Right renal cortex interstitium (tissue), 3 donors: ENCODE measurements at regions not wholly inside any gene's neighbourhood (a gene's known extent, or its start where the extent isn't known, plus 50 kb on each side); places are given as distances from the start of the nearest gene placed in this dataset.

Experiments
- DNase-seq, 3 donors: peaks; one replicate each; pipeline ENCODE4 v3.0.0-alpha.2; 2013; ENCODE audit warnings: low read depth in 3 of 3, low spot score in 2 of 3

DNA sequence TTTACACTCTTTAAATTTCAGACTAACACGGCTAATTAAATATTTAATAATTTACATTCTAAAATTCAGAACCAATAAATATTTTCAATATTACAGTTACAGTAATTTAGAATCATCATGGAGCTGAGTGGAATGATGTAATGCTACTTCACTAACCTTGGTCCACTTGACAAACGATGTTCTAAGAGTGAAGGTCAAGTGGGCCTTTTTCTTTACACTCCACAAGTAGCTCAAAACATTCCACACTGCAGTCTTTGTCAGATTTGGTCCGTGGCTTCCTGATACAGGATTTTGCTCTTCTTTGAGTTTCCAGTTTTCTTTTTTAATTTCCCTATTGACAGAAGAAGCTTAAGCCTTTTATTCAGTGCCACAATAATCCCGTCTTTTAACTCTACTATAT lies 164.6 kb upstream of the NRIP1 start:
- no peak for DNase-seq

DNA sequence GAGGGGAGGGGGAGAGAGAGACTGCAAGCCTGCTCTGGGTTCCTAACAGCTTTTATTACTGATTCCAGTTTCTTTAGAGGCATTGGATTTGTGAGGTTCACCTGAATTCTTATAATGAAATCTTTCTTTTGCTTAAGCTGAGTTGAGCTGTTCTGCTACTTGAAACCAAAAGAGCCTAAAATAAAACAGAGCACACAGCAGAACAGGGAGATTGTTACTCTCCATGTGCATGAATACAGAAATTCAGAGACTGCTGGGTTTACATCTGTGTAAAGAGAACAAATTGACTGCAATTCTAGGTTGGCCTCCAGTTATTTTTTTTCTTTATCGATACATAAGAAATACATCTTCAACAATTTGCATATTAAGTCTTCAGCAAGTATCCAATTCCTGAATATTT lies 168.8 kb upstream of the NRIP1 start:
- DNase-seq = no peak

DNA sequence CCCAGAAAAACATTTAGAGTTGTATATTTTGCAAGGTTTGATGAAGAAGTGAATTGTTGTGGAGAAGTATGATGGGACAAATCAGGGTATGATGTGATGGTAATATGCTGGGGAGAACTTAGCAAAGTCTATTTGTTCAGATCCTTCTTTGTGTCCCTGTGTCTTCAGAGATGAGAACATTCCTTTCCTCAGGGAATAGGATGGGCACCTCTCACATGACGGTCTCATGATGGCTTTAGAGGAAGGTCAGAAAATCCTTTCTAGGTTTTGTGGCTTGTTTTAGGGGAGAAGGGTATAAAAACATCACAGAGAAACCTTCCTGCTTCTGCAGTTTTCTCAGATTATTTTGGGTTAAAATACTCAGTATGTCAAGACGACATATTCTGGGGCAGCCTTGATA lies 171.3 kb upstream of the NRIP1 start:
- no peak for DNase-seq

DNA sequence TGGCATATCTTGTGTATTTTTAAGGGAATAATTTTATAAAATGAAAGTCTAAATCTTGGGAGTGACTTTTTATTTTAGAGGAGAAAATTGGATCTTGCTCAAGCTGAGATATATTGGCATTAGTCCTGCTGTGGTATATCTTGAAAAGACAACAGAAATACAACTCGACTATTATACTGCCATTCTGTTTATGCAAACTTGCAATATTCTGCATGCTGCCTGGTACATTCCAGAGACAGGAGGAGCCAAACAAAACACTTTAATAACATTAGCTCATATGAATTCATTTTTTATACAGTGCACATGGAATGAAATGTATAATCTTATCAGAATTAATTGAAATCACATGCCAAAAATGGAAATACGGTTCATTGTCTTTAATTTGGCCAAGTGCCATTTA lies 176.0 kb upstream of the NRIP1 start:
- DNase-seq = no peak

DNA sequence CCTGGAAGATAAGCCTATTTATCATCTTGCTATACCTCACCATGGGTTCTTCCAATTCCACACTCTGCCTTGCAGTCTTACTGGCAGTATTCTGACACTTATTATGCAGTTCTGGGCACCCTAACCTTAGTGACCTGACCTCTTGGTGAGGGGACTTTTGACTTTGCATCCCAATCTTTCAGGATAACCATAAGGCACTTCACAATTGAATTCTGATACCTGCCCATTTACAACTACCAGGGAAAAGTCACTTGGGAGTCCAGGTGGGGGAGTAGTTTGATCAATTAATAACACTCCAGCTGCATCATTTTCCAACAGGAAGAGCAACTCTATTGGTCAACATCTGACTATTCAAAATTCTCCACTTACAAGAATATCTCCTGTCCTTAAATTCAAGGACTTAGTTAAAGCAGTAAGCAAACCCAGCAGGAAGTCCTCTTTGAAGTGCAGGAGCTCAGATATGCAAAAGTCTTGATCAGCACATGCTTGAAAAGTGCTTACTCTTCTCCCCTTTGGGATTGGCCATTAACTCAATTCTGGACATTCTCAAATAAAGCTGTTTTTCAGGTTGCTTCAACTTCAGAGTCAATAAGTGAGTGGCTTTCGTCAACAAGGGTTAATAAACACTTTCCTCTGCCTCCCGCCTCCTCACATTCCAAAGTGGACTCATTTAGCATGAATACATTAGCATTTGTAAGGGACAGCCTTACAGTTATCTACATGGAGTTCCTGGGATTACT lies 177.4 kb upstream of the NRIP1 start:
- no peak for DNase-seq

DNA sequence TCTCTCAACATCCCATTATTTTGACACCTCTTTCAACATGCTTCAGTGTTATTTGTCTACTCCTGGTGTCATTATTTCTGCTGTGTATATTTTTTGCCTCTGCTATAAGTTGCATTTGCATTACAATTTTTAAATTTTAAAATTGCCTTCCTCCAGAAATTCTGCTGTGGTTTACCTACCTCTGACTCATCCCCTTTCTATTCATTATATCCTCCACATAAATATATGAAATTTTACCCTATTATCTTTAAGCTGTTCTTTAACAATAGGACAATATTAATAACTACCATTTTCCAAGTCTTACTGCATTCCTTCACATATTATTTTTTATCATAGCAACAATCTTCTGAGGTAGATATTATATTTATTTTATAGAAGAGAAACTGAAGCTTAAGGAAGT lies 178.1 kb upstream of the NRIP1 start:
- no peak for DNase-seq

DNA sequence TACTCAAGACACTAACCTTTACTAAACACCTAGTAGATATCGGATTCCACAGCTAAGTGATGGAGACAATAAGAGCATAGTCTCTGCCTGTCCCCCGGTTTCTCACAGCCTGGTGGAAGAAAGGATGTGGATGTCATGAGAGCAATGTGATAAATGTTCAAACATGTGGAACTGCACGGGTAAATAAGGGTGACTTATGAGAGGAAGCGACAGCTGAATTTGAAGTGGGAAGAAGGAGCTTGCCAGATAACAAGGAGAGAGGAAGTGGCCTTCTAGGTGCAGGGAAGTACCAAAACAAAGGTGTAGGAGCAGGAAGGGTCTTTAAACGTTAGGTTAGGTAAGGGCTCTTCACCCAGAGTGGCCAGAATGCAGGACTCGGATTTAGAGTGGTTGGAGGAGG lies 178.6 kb upstream of the NRIP1 start:
- no peak for DNase-seq

DNA sequence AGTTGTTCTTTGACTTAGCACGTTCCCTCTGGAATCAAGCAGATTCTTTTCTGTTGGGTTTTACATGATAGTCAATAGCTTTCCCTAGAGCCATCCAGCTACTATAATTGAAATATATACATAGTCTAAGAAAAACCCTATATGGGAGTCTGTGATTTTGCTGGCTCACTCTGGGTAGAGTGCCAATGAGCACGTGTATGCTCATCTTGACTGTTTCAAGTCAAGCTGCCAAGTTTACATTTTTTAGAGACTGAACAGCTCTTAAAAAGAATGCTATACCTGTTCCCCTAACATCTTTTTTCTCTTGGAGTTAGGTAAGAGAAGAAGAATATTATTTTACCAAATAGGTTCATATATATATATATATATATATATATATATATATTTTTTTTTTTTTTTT lies 182.8 kb upstream of the NRIP1 start:
- DNase-seq = no peak

DNA sequence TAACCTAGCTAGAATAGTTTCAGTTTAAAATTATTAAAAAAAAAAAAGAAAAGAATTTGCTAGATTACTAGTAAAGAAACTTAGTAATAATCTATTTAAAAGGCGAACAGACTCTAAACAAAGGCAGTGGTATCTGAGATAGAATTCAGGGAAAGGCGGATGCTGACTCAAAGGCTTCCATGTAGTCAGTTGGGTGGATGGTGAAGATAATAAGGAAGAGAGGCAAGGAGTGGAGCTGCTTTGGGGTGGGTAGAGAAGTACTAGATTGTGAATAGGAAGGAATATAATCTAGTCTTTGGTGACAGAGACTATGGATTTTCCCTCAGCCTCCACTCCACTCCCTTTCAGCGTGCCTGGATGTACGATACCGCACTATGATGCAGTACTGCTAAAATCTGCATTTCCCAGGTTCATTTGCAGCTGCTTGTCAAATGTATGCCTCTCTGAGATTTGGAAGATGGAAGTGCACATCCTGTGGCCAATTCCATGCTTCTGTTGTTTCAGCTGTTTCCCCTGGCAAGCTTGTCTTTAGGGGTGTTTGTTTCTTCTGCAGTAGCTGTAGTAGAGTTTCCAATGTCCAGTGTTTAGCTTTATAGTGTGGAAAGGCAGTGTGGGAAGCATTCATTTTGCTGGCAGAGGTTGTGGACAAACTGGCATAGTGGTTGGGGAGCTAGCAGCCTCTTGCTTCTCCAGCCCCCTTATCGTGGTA lies 184.6 kb upstream of the NRIP1 start:
- no peak for DNase-seq

DNA sequence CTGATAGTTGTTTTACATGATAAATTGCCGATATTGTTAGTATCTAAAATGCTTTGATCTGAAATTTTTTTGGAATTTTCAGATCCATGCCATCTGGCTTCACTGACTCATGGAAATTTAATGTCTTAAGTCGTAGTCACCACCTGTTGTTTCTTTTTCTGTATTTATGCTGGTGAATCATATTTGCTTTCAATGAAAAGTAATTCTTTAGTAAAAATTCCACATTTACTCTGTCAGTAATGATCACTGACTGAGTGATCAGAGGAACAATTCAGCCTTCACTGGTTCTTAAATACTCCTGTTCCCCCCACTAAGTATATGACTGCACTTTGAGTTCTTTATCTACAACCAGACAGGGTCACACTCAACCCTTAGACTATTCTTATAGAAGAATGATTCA lies 185.6 kb upstream of the NRIP1 start:
- no peak for DNase-seq

DNA sequence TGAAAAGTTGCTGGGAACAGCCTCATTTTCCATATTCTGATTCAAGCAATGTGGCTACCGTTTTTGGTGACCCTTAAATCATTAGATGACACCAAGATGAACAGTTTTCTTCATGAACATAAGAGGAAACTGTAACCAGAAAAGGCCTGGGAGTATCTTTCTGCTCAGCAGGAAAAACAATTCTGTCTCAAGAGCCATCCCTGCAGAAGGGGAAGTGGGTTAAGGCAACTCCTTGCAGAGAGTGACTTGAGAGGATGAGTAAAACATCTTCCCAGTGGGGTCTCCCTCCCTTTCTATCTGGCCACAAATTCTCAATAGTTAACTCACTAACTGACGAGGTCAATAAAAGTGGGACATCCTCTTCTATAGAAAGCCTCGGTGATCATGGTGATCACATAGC lies 187.6 kb upstream of the NRIP1 start:
- DNase-seq = no peak

DNA sequence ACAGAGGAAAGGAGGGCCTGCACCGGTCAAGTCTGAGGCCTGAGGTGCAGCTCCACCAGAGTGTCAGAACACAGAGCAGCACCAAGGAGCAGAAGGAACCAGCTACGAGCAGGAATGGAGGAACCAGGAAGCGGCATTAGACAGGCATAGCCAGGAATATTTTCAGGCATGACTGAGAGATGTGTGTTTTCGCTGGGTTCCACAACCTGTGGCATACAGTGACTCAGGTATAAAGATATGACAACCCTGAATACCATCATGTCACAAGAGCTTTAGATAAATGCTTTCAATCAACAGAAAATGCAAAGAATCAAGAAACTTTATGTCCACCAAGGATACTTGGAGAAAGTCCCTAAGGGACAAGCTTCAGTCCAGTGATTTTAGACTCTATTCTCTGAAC lies 189.3 kb upstream of the NRIP1 start:
- no peak for DNase-seq

DNA sequence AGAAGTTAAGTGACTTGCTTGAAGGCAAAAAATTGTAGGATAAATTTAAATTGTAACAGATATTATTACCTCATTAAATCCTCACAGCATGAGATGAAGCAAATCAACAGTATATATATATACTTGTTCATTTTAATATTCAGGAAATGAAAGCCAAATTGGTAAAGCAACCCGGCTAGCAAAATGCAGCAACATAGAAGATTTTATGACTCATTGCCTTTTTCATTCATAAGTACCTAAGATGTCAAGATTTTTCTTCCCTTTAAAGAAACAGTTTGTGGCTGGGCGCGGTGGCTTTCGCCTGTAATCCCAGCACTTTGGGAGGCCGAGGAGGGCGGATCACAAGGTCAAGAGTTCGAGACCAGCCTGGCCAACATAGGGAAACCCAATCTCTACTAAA lies 190.5 kb upstream of the NRIP1 start:
- DNase-seq = no peak

DNA sequence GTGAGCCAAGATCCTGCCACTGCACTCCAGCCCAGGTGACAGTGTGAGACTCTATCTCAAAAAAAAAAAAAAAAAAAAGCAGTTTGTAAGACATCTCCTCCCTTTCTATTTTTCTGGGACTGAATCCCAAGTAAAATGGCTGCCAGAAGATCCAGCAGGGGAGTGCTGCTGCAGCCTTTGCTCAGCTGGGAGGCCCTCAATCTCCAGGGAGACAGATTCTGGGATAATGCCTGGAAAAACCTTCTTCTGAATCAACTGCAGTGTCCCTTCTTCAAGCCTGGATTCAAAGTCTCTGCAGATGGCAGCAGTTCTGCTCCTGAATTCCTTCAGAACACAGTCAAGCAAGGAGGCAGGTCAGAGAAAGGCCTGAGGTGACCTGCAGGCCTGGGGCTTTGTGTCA lies 191.0 kb upstream of the NRIP1 start:
- no peak for DNase-seq

DNA sequence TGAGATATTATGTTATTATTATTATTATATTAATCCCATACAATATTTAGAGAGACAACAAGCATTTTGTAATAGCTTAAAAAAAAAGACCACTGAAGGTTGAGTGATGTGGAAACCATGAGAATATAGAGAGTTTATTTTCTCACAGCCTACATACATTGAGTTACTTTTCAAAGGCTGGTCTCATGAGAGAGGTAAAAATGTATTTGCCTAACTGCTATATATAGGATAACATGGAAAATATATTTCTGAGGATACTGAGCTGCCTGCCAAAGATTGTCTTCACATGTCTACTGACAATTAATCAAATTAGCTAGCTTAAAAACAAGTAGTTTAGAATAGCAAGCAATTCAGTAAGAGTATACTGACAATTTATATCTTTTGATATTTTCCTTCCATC lies 192.2 kb upstream of the NRIP1 start:
- no peak for DNase-seq

DNA sequence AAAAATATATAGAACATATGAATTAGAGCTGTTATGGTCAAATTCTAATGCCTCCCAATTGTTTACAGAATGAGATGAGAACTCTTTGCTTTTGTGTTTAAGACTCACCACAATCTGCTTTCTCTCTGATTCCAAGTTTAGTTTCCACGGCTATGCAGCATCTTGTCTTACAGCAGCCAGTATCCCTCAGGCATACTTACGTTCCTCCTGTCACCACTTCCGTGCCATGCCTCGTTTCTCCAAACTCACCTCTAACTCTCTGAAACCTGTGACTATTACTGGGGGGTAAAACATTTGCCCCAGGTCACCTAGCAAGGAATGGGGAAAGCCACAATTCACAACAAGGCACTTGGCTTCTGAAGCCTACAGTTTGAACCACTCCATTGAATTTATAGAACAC lies 192.8 kb upstream of the NRIP1 start:
- DNase-seq = no peak

DNA sequence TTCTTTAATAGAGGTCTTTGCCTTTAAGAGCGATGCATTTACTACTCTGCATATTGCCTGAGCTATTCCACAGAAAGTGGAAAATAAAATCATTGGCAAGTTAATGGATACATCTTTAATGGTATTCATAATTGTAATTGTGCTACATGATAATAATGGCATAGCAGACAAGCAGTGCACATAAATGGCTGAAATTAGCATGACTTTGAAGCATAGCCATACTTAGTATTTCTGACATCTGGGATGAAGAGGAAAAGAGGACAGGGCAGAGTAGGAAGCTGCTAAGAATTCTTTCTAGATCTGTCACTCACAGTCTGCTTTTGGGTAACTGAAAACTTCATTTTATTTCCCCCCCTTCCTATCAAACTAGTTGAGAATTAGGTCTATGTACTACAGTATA lies 195.0 kb upstream of the NRIP1 start:
- no peak for DNase-seq

DNA sequence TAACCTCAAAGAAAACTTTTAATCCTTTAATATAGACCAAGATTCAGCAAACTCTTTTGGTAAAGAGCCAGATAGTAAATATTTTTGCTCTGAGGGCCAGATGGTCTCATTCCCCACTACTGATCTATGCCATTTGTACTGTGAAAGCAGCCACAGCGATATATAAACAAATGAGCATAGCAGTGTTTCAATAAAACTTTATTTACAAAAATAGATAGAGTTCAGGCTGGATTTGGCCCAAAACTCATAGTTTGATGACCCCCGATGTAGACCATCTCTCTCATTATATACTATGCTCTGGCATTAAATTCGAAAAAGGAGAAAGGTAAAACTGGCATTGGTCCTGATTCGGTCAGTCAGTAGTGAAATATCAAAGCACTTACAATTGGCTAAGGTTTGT lies 195.8 kb upstream of the NRIP1 start:
- DNase-seq = no peak

DNA sequence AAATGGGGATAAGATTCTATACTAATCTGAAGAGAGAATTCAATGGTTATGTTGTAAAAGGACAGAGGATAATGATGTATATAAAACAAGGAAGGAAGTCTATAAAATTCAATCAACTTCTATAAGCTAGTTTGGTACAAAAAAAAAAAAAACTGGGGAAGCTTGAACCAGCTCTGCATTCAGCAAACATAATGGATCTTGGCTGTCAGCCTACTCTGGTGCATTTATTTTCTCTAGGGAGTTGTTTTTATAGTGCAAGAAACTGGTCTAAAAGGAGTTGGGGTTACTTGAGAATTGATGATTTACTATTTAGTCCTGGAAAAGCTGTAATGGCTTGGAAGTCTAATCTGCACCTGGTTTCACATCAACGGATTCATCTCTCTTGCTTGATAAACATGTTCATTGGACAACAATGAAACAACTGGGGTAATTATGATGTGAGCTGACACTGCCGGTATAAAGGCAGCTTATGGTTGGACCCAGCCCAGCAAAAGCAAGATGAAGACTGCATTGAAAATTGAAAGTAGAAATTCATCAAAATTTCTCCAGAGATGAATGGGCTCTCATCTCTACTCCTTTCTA lies 199.4 kb upstream of the NRIP1 start:
- DNase-seq = no peak

DNA sequence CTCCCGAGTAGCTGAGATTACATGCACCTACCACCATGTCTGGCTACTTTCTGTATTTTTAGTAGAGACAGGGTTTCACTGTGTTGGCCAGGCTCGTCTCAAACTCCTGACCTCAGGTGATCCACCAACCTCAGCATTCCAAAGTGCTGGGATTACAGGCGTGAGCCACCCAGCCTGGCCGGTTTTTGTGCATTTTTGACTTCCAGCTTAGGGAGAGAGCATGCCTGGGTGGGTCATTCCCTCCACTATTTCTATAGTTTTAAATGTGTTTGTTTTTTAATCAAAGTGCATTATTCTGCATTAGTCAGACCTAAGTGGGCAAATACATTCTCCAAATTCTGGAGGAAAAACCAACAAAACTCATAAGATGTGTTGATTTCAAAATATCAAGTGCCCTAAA lies 207.4 kb upstream of the NRIP1 start:
- DNase-seq = no peak

DNA sequence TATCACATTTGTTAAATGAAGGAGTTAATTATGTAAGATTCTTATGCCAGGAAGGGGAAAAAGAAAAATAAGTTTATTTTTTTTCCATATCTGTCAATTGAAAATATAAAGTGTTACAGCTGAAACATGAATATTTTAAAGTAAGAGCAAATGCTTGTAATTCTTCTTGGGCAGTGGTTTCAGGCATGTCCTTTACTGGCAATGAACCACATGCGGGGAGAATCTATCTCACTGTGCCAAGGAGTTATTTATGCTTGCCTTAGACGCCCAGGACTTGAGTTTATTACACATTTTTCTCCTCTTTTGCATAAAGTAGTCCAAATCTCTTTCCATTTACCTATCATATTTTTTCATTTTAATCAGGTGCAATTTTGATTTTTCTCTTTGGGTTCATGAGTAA lies 207.8 kb upstream of the NRIP1 start:
- DNase-seq = no peak

DNA sequence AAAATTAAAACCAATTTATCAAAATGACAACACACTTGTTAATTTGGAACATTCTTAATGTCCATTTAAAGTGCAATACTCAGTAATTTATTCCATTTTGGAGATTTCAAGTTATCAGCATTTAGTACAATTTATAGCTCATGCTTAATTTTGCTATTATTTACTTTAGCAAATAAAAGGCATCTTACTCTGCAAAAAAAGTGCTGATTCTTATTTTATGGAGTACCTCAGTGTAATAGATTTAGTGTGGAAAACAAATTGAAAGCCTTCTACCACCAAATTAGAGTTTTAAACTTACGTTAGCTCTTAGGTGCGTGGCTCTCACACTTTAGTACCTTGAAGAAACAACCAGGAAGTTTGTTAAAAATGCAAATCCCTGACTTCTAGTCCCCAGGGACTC lies 208.4 kb upstream of the NRIP1 start:
- DNase-seq = no peak
